ENCODE measurements at regions not wholly inside any gene's neighbourhood (a gene's known extent, or its start where the extent isn't known, plus 50 kb on each side); places are given as distances from the start of the nearest gene placed in this dataset.
A peak's percentile ranks its signal among the peaks of the same experiment; 100 is the strongest.
"Not testable (repeated sequence)": the region's sequence is repeated elsewhere in the genome, so short reads cannot be mapped to it uniquely, and the experiment has no call there.

DNA sequence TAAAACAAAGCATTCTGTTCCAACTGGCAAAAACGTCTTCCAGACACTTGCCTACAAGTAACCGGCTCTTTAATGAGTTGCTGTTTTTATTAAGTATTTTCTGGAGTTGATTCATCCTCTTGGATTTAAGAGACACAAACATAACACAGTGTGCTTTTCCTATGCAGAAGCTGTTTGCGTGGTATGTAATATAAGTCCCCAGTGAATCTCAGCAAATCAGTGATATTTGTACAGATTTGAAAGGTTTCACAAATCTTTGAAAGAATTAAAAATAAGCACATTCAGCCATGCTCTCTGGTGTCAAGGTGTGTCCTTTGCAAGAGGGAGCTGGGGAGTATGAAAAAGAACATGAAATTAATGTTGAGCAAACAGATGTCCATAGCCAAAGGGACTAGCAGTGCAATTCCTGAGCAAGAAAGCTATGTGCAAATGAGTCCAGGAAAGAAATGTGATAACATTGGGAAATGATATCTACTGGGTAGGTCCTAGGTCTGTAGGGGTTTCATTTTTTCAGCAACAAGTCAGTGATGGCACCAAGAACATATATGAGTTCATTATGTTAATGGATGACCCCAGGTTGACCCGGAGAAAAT lies 170.1 kb upstream of the PHACTR1 start:
- no peak for DNase-seq (ENCODE audit: low spot score)
- Mint-ChIP-seq H3K36me3 (ENCODE audit: low read depth) (no peaks in the 10 kb centered on the region), H3K27ac (ENCODE audit: unreplicated experiment) (peak overlapping the region; percentile 53), H3K4me1 (ENCODE audit: low read depth) (peaks cover 42% of the 10 kb centered on the region), H3K27me3 (ENCODE audit: low read depth) (no peaks in the 10 kb centered on the region), H3K4me3 (ENCODE audit: unreplicated experiment) (no peak overlapping the region), H3K9me3 (ENCODE audit: low read depth) (peaks cover 8% of the 10 kb centered on the region)
- TF ChIP-seq, protein P1, sequence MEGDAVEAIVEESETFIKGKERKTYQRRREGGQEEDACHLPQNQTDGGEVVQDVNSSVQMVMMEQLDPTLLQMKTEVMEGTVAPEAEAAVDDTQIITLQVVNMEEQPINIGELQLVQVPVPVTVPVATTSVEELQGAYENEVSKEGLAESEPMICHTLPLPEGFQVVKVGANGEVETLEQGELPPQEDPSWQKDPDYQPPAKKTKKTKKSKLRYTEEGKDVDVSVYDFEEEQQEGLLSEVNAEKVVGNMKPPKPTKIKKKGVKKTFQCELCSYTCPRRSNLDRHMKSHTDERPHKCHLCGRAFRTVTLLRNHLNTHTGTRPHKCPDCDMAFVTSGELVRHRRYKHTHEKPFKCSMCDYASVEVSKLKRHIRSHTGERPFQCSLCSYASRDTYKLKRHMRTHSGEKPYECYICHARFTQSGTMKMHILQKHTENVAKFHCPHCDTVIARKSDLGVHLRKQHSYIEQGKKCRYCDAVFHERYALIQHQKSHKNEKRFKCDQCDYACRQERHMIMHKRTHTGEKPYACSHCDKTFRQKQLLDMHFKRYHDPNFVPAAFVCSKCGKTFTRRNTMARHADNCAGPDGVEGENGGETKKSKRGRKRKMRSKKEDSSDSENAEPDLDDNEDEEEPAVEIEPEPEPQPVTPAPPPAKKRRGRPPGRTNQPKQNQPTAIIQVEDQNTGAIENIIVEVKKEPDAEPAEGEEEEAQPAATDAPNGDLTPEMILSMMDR (IDR thresholded peaks at IDR 0.05), result no peak

DNA sequence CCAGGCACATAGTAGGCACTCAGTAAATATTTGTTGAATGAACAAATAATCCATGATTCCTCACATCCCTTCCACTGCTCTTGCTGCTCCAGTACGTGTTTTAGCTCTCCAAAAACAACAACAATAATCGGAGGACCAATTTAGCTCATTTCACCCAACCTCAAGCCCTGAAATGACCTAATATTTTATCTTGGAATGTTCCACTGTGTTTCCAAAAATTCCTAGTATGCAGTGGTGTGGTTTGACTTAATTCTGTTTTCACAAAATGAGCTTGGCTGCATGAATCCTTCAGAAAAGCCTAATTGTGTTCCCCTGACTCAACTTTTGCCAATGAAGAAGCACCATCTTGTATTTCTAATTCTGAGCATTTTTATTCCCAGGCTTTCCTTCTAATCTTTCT lies 168.0 kb upstream of the PHACTR1 start:
- Mint-ChIP-seq H3K4me3 (ENCODE audit: unreplicated experiment) (no peak overlapping the region), H3K9me3 (ENCODE audit: low read depth) (peaks cover 4% of the 10 kb centered on the region)
- TF ChIP-seq, protein P1 (IDR thresholded peaks at IDR 0.05), result no peak

DNA sequence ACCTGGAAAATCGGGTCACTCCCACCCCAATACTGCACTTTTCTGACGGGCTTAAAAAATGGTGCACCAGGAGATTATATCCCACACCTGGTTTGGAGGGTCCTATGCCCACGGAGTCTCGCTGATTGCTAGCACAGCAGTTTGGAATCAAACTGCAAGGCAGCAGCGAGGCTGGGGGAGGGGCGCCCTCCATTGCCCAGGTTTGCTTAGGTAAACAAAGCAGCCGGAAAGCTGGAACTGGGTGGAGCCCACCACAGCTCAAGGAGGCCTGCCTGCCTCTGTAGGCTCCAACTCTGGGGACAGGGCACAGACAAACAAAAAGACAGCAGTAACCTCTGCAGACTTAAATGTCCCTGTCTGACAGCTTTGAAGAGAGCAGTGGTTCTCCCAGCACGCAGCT lies 167.1 kb upstream of the PHACTR1 start:
- H3K36me3 Mint-ChIP-seq (ENCODE audit: low read depth); H3K27me3 Mint-ChIP-seq (ENCODE audit: low read depth); DNase-seq (ENCODE audit: low spot score); H3K9me3 Mint-ChIP-seq (ENCODE audit: low read depth); H3K27ac Mint-ChIP-seq (ENCODE audit: unreplicated experiment); H3K4me3 Mint-ChIP-seq (ENCODE audit: unreplicated experiment): not testable (repeated sequence)
- peaks cover 42% of the 10 kb centered on the region for H3K4me1 Mint-ChIP-seq (ENCODE audit: low read depth)

More for the DNA sequence above, 168.0 kb upstream of the PHACTR1 start:
- Mint-ChIP-seq H3K36me3 (ENCODE audit: low read depth) (no peaks in the 10 kb centered on the region), H3K4me1 (ENCODE audit: low read depth) (peaks cover 42% of the 10 kb centered on the region), H3K27ac (ENCODE audit: unreplicated experiment) (peak overlapping the region; percentile 49), H3K27me3 (ENCODE audit: low read depth) (no peaks in the 10 kb centered on the region)
- DNase-seq (ENCODE audit: low spot score), result no peak

DNA sequence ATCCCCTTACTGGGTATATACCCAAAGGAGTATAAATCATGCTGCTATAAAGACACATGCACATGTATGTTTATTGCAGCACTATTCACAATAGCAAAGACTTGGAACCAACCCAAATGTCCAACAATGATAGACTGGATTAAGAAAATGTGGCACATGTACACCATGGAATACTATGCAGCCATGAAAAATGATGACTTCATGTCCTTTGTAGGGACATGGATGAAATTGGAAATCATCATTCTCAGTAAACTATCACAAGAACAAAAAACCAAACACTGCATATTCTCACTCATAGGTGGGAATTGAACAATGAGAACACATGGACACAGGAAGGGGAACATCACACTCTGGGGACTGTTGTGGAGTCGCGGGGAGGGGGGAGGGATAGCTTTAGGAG lies 161.7 kb upstream of the PHACTR1 start:
- not testable (repeated sequence) for H3K27me3 Mint-ChIP-seq (ENCODE audit: low read depth); H3K27ac Mint-ChIP-seq (ENCODE audit: unreplicated experiment); H3K36me3 Mint-ChIP-seq (ENCODE audit: low read depth); H3K9me3 Mint-ChIP-seq (ENCODE audit: low read depth); H3K4me3 Mint-ChIP-seq (ENCODE audit: unreplicated experiment); DNase-seq (ENCODE audit: low spot score)
- H3K4me1 Mint-ChIP-seq (ENCODE audit: low read depth), result peaks cover 15% of the 10 kb centered on the region

DNA sequence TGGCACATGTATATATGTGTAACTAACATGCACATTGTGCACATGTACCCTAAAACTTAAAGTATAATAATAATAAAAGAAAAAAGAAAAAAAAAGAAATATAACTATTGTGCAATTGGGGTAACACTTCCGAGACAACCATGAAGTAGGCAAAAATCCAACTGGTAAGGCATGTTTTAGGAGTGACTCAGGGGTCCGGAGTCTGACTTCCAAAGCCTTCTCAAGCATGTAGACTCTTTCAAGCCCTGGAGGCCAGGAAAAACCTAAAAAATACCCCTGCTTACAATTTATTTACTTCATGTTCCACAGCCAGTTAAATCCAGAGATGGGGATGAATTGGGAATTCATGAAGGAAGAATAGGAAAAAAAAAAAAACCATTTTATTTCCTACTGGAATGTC lies 161.3 kb upstream of the PHACTR1 start:
- Mint-ChIP-seq H3K27ac (ENCODE audit: unreplicated experiment) (no peak overlapping the region), H3K36me3 (ENCODE audit: low read depth) (no peaks in the 10 kb centered on the region), H3K4me1 (ENCODE audit: low read depth) (peaks cover 15% of the 10 kb centered on the region), H3K4me3 (ENCODE audit: unreplicated experiment) (no peak overlapping the region), H3K27me3 (ENCODE audit: low read depth) (no peaks in the 10 kb centered on the region), H3K9me3 (ENCODE audit: low read depth) (peaks cover 5% of the 10 kb centered on the region)
- DNase-seq (ENCODE audit: low spot score), result no peak
- TF ChIP-seq, protein P1 (IDR thresholded peaks at IDR 0.05), result no peak

DNA sequence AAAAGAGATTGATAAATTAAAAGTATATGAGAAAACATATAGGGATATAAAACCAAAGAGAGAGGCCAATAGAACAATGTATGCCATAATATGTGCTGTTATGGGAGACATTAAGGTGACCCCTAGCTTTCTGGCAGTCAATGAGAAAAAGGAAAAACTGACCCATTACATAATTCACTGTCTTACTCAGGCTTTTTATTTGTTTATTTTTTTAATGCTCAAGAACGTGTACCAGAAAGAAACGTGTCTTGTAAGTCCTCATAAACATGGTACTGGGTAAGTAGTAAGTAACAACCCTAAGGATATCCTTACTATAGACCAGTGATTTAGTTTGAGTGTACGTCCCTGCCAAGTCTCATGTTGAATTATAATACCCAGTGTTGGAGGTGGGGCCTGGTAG lies 160.8 kb upstream of the PHACTR1 start:
- H3K9me3 Mint-ChIP-seq (ENCODE audit: low read depth), result peaks cover 5% of the 10 kb centered on the region
- peaks cover 15% of the 10 kb centered on the region for H3K4me1 Mint-ChIP-seq (ENCODE audit: low read depth)
- H3K27ac Mint-ChIP-seq (ENCODE audit: unreplicated experiment), result no peak overlapping the region
- no peaks in the 10 kb centered on the region for H3K27me3 Mint-ChIP-seq (ENCODE audit: low read depth)
- TF ChIP-seq, protein P1 (IDR thresholded peaks at IDR 0.05), result no peak
- no peaks in the 10 kb centered on the region for H3K36me3 Mint-ChIP-seq (ENCODE audit: low read depth)
- DNase-seq (ENCODE audit: low spot score), result no peak
- no peak overlapping the region for H3K4me3 Mint-ChIP-seq (ENCODE audit: unreplicated experiment)
